ENCODE measurements at regions not wholly inside any gene's neighbourhood (a gene's known extent, or its start where the extent isn't known, plus 50 kb on each side); places are given as distances from the start of the nearest gene placed in this dataset.

GRCh38 chr1:5232537-5232936 is 578.1 kb downstream of the AJAP1 start:
- TF ChIP-seq CTCF (conservative IDR thresholded peaks at IDR 0.05; ENCODE audit: low read depth, low read length) (no peak), EZH2phosphoT487 (IDR thresholded peaks at IDR 0.05; ENCODE audit: borderline replicate concordance, low read length) (no peak), EZH2 (IDR thresholded peaks at IDR 0.05; ENCODE audit: low read length, unreplicated experiment) (no peak)
